ENCODE measurements at regions not wholly inside any gene's neighbourhood (a gene's known extent, or its start where the extent isn't known, plus 50 kb on each side); places are given as distances from the start of the nearest gene placed in this dataset.

- TF ChIP-seq EZH2 (IDR thresholded peaks at IDR 0.05; ENCODE audit: low read length): no peak
- no peak for TF ChIP-seq CTCF (optimal IDR thresholded peaks at IDR 0.05 in 1 of 3, IDR thresholded peaks at IDR 0.05 in 1 of 3, conservative IDR thresholded peaks at IDR 0.05 in 1 of 3; ENCODE audit: extremely low read depth in 1 of 3, insufficient read depth in 2 of 3, low read length in 3 of 3)
These were observed 195.0 kb upstream of the FOXG1 start for GRCh38 chr14:28571636-28572035.

All from keratinocyte (primary cell).